GM18868 (cell line): ENCODE measurements at regions not wholly inside any gene's neighbourhood (a gene's known extent, or its start where the extent isn't known, plus 50 kb on each side); places are given as distances from the start of the nearest gene placed in this dataset.

Source experiments
- ATAC-seq: cut with Tn5 transposase; IDR thresholded peaks from one replicate; pipeline ENCODE4 v1.9.1; 2021; ENCODE audit warnings: mild to moderate bottlenecking, moderate library complexity; ENCODE audit not compliant: unreplicated experiment

DNA sequence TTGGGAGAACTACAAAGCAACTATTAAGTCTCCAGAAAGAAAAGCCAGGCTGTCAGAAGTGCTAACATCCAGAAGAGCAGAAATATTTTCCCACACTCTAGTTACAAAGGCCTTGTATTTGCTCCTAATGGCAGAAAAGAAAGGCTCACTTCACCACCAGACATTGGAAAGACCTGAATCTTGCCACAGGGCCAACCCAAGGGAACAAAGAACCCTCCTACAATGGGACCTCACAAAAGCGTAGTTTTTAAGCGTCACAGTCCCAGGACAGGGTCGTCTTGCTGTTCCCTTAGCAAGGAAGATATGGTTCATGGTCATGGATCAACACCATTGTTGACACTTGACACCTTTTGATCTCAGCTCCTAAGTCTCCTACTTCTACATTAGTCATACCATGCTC, 119.1 kb downstream of the RPS29 start:
- ATAC-seq, result no peak

DNA sequence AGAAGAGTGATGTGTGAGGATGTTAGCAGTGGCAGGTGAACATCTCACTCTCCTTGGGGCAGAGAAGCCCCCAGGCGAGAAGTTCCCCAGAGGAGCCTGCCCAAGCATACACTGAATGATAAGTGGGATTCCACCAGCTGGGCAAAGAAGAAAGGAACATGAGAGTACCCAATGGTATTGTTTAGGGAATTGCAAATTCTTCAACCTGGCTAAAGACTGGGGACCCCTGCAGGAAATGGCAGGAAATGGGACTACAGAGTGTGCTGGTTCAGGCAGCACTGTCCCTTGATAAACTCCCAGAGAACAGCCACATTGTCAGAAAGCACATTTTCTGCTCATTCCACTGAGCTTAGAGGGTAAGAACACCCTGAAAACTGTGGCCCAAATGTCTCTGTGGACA, 121.3 kb downstream of the RPS29 start:
- ATAC-seq, result no peak

DNA sequence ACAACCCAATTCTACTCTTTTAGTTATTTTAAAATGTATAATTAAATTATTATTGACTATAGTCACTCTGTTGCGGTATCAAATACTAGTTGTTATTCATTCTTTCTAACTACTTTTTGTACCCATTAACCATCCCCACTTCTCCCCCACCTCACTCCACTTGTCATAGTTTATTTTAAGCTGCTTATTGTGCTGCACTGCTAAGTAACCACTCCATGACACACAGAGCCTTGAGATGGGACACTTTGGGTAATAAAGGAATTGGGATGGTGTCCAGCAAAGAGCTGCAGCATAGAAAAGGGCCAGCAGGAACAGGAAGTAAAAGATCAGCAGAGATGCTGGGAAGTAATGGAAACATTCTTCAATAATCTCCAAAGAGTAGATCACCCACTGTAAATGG, 123.0 kb downstream of the RPS29 start:
- no peak for ATAC-seq

- ATAC-seq, result peak; percentile 94
These were observed 124.4 kb downstream of the RPS29 start for GRCh38 chr14:49461529-49462401.

DNA sequence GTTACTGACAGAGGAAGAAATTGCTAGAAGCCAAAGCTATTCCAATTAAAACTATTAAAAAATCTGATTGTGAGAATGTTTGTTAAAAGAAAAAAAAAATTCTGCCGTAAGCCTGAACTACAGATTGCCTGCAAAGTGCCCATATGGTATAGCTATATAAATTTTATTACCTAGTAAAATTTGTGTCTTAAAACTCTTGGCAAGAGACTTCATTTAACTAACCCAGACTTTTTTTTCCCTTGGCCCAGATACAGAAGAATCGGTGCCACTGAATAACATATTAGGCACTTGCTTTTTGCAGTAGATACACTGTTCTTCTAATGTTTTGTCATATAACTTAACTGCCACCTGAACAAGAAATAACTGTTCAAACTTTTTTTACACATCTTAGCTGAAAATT, 125.5 kb downstream of the RPS29 start:
- no peak for ATAC-seq

DNA sequence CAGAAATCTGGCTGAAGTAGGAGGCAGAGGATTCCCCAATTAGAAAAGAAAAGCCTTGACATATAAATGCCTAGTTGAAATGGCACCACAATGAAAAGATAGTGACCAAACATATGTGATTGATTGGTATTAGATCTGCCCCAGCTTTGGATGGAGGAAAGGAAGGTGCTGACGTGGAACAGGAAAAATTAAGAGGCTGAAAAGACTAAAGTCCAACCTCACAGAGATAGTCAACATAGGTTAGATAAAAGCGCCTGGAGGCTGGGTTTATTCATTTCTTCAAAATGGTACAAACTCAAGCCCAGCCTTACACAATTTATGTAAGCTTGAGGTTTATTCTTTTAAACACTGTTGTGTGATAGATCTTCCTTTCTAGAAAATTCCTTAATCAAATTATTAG, 129.6 kb downstream of the RPS29 start:
- ATAC-seq, result no peak

DNA sequence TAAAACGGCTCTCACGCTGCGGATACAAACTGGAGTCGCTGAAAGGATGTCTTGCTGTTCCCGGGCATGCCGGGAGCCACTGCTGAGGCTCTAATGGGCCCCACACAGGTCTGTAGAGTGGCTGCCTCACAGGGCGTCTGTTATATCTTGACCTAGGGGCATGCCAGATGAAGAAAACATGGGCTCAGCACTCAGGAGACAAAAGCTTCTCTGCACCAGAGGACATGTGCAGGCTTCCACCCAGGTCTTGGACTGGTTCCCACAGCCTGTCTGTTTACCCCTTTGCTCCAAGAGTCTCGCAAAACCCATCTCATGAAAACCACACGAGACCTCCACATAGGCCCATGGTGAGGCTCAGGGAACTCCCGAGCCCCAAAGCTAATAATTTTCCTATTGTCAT, 134.2 kb downstream of the RPS29 start:
- ATAC-seq, result no peak

DNA sequence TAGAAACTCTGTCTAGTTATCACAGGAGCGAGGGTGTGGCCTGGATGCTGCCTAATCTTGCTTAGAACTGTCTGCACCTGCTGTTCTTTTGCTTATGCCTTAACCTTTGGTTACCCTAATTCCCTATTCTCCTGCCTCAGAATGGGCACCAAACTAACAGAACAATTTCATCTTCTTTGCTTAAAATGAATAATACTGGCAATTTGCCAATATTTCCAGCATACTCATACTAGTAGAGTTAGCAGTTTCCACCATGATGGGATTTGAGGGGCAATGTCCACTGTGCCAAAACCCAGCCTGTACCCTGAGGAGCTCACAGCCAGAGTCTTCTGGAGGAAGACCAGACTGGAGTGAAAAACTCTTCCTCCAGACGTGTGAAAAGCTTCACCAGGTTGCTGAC, 136.4 kb downstream of the RPS29 start:
- no peak for ATAC-seq

GRCh38 chr14:49447540-49448107, 138.6 kb downstream of the RPS29 start:
- no peak for ATAC-seq

- ATAC-seq, result no peak
These were observed 139.4 kb downstream of the RPS29 start for GRCh38 chr14:49446801-49447200.

DNA sequence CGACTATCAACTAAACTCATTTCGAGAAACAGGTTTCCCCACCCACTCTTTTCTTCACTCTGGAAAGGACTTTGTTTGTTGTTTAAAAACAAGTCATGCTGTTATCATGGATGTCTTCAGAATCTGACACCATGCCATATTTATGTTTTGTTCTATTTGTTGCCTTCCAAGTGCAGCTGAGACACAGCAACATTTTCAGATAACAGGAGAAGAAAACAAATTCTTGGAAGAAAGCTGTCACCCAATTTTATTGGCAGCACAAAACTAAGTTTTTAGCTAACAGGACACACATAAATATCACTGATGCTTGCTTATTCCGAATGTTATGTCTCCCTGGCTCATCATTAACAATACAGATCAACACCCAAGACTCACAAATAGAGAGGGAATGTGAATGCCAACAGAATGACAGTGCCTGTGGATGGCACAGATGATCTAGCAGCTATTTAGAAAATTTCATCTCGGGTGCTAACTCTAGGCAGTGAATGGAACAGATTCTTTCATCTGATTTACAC, 147.9 kb downstream of the RPS29 start:
- ATAC-seq, result no peak

DNA sequence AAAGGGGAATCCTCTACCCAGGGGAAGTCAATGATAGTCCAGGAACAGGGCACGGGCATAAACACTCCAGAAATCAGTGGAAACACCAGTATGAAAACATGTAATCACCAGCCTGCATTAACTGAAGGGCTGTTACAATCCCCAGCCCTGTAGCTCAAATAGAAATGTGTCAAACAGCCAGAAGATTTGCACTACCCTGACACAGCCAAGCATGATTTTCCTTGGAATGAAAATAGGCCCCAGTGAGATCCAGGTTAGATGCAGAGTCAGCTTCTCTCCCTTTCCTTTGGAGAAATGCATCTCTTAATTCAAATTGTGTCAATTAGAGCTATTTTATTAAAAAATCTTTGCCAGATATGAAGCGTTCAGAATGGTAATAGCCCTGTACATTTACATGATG, 158.1 kb downstream of the RPS29 start:
- no peak for ATAC-seq

DNA sequence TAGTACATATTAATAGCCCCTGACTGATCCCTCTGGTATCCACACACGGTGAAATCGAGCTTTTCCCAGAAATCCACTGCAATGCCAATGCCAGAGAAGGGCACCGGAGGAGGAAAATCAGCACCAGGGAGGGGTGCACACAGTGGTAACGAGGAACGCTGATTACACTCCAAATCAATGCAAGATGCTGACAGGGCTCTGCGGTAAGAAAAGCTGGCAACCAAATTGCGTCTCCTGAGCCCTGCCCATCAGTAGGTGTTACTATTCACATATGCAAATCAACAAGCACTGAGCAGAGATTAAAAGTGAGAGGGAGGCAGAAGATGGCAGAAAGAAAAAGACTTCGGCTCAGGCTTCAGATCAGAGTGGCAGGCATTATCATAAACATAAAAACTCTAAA, 159.1 kb downstream of the RPS29 start:
- no peak for ATAC-seq

DNA sequence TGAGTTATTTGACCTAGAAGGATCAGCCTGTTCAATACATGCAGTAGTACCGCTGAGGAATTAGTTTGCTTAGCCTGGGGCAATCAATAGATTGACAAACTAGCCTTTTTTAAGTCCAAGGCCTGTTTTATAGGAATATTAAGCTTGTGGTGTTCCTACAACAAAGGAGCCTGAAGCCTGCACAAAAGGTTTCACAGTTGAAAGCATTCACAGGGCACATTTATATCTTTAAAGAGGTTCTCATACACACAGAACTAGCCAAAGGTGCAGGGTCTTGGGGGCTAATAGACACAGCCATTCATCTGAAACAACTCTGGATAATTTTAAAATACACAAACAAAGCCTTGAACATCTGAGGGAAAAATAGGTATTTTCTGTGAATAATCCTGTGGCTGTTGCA, 160.3 kb downstream of the RPS29 start:
- ATAC-seq, result no peak

GRCh38 chr14:49424436-49425331, 161.5 kb downstream of the RPS29 start:
- ATAC-seq, result no peak

GRCh38 chr14:49420201-49420600, 166.0 kb downstream of the RPS29 start:
- peak; percentile 75 for ATAC-seq

- ATAC-seq, result no peak
These were observed 167.4 kb downstream of the RPS29 start for GRCh38 chr14:49418789-49419188.

DNA sequence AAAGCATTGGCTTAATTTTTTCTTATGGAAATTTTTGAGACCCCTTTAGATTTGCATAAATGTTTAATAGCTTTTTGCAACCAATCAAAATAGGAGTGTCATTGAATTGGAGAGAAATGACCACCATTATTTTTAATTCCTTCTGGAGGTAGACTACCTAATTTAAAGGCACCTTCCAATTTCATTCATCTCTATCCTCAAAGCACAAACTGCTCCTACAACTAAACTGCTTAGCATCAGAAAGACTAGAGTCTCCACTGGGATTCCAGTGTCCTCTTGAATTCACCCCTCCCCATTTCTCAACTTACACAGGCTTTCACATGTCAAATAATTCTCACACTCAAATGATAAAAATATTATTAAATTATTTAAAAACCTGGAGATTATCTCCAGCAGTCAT, 168.4 kb downstream of the RPS29 start:
- ATAC-seq, result no peak

DNA sequence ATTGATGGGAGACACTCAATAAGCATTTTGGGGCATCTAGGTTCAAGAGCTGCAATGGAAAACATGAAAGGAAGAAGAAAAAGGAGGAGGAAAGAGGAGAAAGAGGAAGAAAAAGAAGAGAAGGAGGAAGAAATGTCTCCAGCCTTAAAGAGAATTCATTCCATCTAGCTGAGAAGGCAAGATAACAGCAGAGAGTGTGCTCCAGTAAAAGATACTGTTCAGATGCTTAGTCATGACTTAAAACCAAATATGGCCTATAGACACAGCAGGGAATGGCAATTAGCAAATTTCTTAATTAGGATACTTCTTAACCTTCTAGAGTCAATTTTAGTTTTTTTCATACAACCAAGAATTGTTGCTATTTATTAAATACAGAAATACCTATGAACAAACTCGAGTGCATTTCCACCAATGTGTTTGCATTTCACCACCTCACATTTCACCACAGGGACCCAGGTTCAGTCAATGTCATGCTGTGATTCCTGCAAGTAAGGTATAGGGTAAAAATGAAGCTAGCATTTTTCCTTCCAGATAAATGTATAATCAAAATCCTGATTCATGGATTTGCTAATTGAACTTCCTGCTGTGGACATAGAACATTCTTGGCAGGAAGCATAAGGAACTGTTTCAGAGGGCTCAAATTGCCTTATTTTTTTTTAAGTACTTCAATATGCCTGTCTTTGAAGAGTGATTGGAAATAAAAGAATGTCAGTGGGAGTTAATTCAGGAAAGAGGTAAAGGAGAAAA, 177.8 kb downstream of the RPS29 start:
- ATAC-seq, result no peak

- no peak for ATAC-seq
These were observed 180.9 kb downstream of the RPS29 start for GRCh38 chr14:49405291-49405690.

DNA sequence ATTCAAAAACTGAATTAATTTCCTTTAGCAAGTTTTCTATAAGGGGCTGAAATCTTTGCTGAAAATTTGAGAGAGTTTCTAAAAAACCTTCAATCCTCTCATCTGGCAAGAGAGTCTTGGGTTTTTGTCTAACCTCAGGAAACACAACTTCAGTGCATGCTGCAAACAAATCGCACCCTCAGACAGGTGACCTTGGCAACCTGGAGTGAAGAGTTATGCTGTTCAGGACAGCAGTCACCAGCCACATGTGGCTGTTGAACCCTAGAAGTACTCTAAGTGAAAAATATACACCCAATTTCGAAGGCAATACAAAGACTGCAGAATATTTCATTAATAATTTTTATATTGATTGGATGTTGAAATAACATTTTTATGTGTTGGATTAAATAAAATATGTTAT, 184.8 kb downstream of the RPS29 start:
- ATAC-seq, result no peak
